Stimulated activated naive CD4-positive, alpha-beta T cell (primary cell): ENCODE measurements at regions not wholly inside any gene's neighbourhood (a gene's known extent, or its start where the extent isn't known, plus 50 kb on each side); places are given as distances from the start of the nearest gene placed in this dataset.
"Not testable (repeated sequence)": the region's sequence is repeated elsewhere in the genome, so short reads cannot be mapped to it uniquely, and the experiment has no call there.

Experiments
- DNase-seq, 6 experiments: peaks; one replicate each; lab custom pipeline; 2025; lab: John Stamatoyannopoulos, UW

DNA sequence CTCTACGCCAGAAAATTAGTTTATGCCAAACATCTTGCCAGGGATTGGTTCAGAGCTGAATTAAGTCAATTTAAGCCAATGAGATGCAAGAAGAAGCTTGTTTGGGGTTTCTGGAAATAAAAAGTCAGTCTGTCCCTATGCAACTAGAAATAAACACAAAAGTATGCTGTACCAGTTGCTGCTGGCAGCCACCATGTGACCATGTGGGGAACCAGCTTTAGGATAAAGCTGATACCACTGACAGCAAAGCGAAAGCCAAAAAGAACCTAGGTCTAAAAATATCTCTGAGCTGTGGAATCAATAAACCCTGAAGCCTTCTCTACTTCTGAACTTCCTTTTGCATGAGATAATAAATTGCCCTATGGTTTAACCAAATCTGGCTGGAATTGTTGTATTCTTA lies 181.8 kb upstream of the PARD3B start:
- DNase-seq = no peak

DNA sequence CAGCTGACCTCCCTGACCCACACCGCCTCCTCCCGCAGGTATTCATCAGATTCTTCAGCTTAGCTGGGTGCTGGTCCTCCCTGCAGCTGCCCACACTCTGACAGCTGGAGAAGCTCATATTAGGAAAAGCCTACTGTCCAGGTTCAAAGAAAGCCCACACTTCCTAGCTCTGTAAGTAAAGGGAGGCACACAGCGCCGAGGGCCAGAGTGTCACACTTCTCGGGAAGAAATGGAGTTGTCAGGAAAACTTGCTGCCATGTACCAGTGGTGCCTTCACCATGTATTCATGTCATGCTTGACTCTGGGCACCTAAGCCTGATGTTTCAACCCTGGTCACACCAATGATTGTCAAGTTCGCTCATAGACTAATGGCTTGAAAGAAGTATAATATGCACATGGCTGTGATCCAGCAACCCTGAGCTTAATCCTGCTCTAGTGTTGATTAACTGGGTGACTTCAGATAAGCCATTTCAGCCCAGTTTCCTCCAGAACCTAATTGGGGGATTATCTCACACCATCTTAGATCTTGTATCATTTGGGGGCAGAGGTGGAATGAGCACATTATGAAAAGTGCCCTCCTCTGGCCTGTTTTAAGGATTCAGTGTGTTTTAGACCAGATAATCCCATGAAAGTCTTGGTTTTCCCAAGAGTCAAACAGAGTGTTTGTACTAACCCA lies 180.3 kb upstream of the PARD3B start:
- DNase-seq = no peak

GRCh38 chr2:204365811-204366210 lies 179.5 kb upstream of the PARD3B start:
- DNase-seq = no peak

GRCh38 chr2:204367466-204367865 lies 177.8 kb upstream of the PARD3B start:
- no peak for DNase-seq

GRCh38 chr2:204370172-204370718 lies 175.0 kb upstream of the PARD3B start:
- no peak for DNase-seq

GRCh38 chr2:204373942-204374341 lies 171.3 kb upstream of the PARD3B start:
- DNase-seq = no peak

- DNase-seq = no peak
Measured at GRCh38 chr2:204380141-204380881, 165.0 kb upstream of the PARD3B start.

GRCh38 chr2:204386668-204387067 lies 158.6 kb upstream of the PARD3B start:
- DNase-seq = no peak

DNA sequence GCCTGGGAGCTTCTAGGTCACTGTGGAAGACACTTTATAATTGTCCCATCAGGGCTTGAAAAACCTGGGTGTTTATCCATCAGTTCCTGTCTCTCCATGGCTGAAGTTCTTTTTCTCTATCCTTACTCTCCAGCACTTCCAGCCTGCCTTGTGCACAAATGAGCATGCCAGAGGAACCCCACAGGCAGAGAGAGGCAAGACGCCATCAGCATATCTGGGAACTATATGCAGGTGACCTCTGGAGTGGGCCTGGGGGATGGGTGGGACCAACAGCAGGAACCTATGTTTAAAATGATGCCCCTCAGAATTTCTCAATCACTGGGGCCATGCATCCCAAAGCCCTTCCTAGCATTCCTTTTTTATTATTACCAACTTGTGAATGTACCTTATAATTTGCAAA lies 156.2 kb upstream of the PARD3B start:
- no peak for DNase-seq

DNA sequence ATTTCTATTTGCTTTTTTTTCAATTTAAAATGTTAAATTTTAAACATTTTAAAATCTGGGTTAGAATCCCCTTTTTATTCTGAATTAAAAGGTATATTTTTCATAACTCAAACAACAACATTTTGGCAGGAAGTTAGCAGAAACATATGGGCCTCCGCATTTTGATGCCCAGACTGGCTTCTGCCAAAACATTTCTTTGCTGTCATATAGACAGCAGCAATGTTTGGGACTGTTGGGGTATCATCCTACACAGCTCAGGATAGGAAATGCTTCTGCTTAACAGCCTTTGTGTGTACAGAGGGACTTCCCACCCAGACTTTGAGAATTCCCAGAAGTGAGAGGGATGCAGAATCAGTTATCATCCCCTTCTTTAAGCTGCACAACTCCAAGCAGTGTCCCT lies 155.4 kb upstream of the PARD3B start:
- no peak for DNase-seq

DNA sequence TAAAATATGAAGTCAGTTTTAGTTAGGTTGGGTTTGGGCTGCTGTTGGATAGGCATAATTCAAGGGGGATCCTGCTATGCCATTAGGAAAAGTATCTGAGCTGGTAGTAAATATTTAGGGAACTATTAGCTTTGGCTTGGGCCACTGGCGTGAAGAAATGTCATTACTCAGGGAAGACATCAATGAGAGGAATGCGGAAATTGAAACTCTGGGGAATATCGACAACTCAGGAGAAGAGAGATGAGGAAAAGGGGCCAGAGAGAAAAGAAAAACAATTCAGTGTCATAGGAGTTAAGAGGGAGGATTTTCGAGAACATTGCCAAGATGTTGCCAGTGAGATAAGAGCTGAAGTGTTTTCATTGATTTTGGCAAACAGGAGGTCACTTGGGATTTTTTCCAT lies 149.7 kb upstream of the PARD3B start:
- no peak for DNase-seq

DNA sequence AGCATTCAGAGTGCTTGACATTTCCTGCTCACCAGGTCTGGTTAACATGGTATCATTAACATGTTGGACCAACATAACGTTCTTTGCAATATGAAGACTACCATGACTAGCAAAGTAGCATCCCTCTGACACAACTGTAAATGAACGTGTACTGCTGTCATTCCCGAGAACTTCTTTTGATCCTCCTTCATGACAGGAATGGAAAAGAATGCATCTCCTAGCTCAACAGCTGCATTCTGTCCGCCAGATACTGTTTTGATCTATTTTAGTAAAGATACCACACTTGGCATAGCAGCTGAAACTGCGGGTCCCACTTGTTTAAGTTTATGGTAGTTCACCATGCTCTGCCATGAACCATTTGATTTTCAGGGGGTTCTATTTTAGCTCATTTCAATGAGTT lies 144.2 kb upstream of the PARD3B start:
- no peak for DNase-seq

GRCh38 chr2:204407204-204408014 lies 137.9 kb upstream of the PARD3B start:
- no peak for DNase-seq

DNA sequence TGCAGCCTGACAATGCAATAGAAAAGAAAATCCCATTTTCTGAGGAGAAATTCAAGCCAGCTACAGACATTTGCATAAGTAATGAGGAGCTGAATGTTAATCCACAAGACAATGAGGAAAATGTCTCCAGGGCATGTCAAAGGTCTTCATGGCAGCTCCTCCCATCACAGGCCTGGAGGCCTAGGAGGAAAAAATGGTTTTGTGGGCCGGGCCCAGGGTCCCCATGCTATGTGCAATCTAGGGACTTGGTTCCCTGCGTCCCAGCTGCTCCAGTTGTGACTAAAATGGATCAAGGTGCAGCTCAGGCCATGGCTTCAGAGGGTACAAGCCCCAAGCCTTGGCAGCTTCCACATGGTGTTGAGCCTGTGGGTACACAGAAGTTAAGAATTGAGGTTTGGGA lies 132.5 kb upstream of the PARD3B start:
- not testable (repeated sequence) for DNase-seq

DNA sequence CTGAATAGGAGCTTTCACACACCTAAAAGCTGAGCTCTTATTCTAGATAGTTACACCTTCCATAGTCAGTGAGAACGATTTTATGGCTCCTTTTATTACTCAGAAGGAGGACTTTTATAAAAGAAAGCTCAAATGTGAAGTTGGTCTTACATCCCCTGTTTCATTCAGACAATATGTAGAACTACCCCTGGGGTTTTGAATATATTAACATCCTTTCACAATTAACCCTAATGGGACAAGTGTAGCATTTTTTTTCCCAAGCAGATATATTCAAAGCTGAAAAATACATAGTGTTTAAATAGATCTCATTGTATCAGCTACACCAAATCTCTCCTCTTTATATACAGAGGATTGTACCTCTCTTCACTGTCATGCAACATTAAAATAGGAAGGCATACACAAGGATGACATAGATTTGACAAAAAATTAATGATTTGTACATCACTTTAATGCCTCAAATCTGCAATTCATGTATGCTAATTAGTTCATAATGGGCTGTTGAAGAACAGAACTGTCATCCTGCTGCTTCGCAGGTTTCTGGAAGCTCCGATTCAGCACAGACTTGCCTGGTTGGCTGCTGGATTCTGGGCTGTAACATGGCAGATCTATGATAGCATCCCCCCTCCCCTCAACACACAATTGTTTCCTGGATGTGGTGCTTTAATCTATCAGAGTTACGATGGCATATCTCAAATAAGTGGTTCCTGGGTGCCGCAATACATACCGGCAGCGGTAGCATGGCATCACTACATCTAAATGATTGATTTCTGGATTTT lies 129.7 kb upstream of the PARD3B start:
- no peak for DNase-seq

DNA sequence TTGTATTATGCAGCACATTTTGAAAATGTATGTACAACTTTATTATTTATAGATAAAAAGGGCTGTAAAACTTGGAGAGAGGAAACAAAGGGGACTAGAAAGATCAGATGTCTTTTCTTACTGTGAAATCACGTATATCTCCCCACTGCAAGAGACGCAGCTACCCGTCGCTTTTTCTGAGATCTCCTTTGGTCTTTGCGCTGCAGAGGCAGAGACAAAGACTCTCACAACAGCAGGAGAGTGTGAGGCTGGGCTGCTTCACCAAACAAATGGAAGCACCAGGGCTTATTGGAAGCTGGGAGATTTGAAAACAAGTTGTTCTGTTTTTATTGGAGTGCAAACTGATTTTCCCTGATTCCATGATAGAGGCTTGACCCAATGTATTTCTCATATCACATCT lies 129.0 kb upstream of the PARD3B start:
- no peak for DNase-seq

- DNase-seq = no peak
Measured at GRCh38 chr2:204425821-204426220, 119.5 kb upstream of the PARD3B start.

- no peak for DNase-seq
Measured at GRCh38 chr2:204428675-204429074, 116.6 kb upstream of the PARD3B start.

DNA sequence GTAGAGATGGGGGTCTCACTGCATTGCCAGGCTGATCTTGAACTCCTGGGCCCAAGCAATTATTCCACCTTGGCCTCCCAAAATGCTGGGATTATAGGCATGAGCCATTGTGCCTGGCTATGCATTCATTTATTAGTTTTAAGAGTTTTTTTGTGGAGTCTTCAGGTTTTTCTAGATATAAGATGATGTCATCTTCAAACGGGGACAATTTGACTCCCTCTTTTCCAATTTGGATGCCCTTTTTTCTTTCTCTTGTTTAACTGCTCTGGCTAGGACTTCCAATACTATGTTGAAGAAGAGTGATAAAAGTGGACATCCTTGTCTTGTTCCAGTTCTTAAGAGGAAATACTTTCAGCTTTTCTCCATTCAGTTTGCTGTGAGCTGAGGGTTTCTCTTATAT lies 113.7 kb upstream of the PARD3B start:
- no peak for DNase-seq

GRCh38 chr2:204432196-204432595 lies 113.1 kb upstream of the PARD3B start:
- no peak for DNase-seq

DNA sequence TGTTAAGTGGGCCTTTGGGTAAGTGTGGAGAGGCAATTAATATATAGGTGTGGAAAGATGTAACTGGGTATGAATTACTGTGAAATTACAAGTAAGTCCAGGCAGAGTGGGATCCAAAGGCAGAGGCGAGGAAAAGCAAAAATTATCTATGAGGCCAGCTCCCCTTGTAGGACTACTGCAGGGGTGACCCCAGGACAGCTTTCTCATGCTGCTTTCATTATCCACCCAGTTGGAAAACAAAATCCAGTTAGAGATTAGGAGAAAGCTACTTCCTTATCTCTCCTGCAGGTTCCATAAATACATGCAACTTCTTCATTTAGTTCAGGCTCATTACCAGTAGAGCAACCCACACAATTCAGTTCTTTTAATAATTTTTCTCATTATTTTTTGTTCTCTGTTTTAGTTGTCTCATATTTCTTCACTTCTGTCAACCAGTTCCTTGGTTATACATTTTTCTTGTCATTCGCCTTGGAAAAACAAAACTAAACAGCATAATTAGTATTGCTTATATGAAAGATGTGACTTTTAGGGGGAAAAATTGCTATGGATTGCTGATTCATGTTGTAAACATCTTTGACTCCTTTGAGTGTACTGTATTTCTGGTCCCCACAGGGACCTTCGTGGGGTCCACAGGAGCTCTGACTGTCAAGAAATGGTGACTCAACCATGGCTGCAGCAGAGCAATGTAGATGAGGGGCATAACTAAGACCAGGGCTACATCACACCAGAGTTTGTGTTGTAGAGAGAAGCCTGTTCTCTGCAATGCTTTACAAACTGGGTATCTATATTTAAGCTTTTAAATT lies 110.4 kb upstream of the PARD3B start:
- DNase-seq = no peak
